GM12878 (cell line): ENCODE measurements at regions not wholly inside any gene's neighbourhood (a gene's known extent, or its start where the extent isn't known, plus 50 kb on each side); places are given as distances from the start of the nearest gene placed in this dataset.

Experiments used
- ATF2 ChIP-seq: IDR thresholded peaks from 2 replicates; pipeline ENCODE4 v1.6.1; 2012; ENCODE audit warnings: low read length, inconsistent platforms
- ATF7 ChIP-seq: fragments of 450-650 bp; IDR thresholded peaks from 2 replicates; pipeline ENCODE4 v1.6.1; 2016; ENCODE audit warnings: low read depth, mild to moderate bottlenecking
- CHD4 ChIP-seq: fragments of 200-600 bp; sonication (generic); IDR thresholded peaks from 2 replicates; pipeline ENCODE4 v1.6.1; 2016; ENCODE audit warnings: mild to moderate bottlenecking
- FOXK2 ChIP-seq: fragments of 450-650 bp; IDR thresholded peaks from 2 replicates; pipeline ENCODE4 v1.6.1; 2017; ENCODE audit warnings: mild to moderate bottlenecking, moderate library complexity
- GATAD2B ChIP-seq: fragments of 450-650 bp; conservative IDR thresholded peaks from 2 replicates; pipeline ENCODE4 v1.6.1; 2017; ENCODE audit warnings: low read depth, mild to moderate bottlenecking, moderate library complexity
- HCFC1 ChIP-seq: fragments of 150-350 bp; IDR thresholded peaks from 2 replicates; pipeline ENCODE4 v1.6.1; 2014; ENCODE audit warnings: low read length
- HDAC2 ChIP-seq: fragments of 200-600 bp; sonication (generic); IDR thresholded peaks from 2 replicates; pipeline ENCODE4 v1.6.1; 2017
- HDGF ChIP-seq: fragments of 450-650 bp; IDR thresholded peaks from 2 replicates; pipeline ENCODE4 v1.6.1; 2016; ENCODE audit warnings: antibody characterized with exemption
- IKZF1 ChIP-seq: fragments of 450-650 bp; conservative IDR thresholded peaks from 2 replicates; pipeline ENCODE4 v1.6.1; 2017; ENCODE audit warnings: antibody characterized with exemption, mild to moderate bottlenecking
- IRF4 ChIP-seq: IDR thresholded peaks from 2 replicates; pipeline ENCODE4 v1.6.1; 2011; ENCODE audit warnings: low read depth, low read length
- KLF5 ChIP-seq: fragments of 450-650 bp; IDR thresholded peaks from 2 replicates; pipeline ENCODE4 v1.6.1; 2014; ENCODE audit warnings: mild to moderate bottlenecking; ENCODE audit not compliant: partially characterized antibody
- MEF2B ChIP-seq: fragments of 450-650 bp; IDR thresholded peaks from 2 replicates; pipeline ENCODE4 v1.6.1; 2018; ENCODE audit warnings: mild to moderate bottlenecking, moderate library complexity; ENCODE audit not compliant: partially characterized antibody, poor library complexity, severe bottlenecking
- NR2C2 ChIP-seq: IDR thresholded peaks from 2 replicates; pipeline ENCODE4 v1.6.1; 2011; ENCODE audit warnings: borderline replicate concordance, low read depth; ENCODE audit not compliant: control insufficient read depth, insufficient read length
- PRDM15 ChIP-seq: fragments of 450-650 bp; formaldehyde crosslinking; IDR thresholded peaks from 2 replicates; pipeline ENCODE4 v1.4.0; 2020; ENCODE audit warnings: mild to moderate bottlenecking, moderate library complexity
- SMAD1 ChIP-seq: fragments of 450-650 bp; IDR thresholded peaks from 2 replicates; pipeline ENCODE4 v1.6.1; 2018; ENCODE audit warnings: mild to moderate bottlenecking, low read depth; ENCODE audit not compliant: partially characterized antibody
- TCF12 ChIP-seq: IDR thresholded peaks from 2 replicates; pipeline ENCODE4 v1.6.1; 2011; ENCODE audit warnings: low read depth, mild to moderate bottlenecking, low read length
- TF ChIP-seq, protein P1 (sequence below): fragments of 450-650 bp; IDR thresholded peaks from 2 replicates; pipeline ENCODE4 v1.6.1; 2018; ENCODE audit warnings: mild to moderate bottlenecking, low read depth, moderate library complexity; ENCODE audit not compliant: partially characterized antibody
- TF ChIP-seq, protein P2 (sequence below), 3 experiments: IDR thresholded peaks in 2 of 3; conservative IDR thresholded peaks in 1 of 3; 2 replicates each; pipeline ENCODE4 v1.5.1; 2011; ENCODE audit warnings: low read depth in 3 of 3, low read length in 3 of 3, mild to moderate bottlenecking in 3 of 3, control low read depth in 2 of 3, moderate library complexity in 2 of 3, inconsistent platforms in 1 of 3, mixed read lengths in 1 of 3; ENCODE audit not compliant: control insufficient read depth in 2 of 3, insufficient read depth in 1 of 3; ENCODE audit errors: extremely low read depth in 1 of 3
- TF ChIP-seq, protein P3 (sequence below): fragments of 450-650 bp; IDR thresholded peaks from 2 replicates; pipeline ENCODE4 v1.6.1; 2016; ENCODE audit warnings: mild to moderate bottlenecking

- TF ChIP-seq, protein P1, sequence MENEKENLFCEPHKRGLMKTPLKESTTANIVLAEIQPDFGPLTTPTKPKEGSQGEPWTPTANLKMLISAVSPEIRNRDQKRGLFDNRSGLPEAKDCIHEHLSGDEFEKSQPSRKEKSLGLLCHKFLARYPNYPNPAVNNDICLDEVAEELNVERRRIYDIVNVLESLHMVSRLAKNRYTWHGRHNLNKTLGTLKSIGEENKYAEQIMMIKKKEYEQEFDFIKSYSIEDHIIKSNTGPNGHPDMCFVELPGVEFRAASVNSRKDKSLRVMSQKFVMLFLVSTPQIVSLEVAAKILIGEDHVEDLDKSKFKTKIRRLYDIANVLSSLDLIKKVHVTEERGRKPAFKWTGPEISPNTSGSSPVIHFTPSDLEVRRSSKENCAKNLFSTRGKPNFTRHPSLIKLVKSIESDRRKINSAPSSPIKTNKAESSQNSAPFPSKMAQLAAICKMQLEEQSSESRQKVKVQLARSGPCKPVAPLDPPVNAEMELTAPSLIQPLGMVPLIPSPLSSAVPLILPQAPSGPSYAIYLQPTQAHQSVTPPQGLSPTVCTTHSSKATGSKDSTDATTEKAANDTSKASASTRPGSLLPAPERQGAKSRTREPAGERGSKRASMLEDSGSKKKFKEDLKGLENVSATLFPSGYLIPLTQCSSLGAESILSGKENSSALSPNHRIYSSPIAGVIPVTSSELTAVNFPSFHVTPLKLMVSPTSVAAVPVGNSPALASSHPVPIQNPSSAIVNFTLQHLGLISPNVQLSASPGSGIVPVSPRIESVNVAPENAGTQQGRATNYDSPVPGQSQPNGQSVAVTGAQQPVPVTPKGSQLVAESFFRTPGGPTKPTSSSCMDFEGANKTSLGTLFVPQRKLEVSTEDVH, result no peak
- TF ChIP-seq CHD4 (no peak), NR2C2 (no peak), SMAD1 (no peak), HDAC2 (no peak), FOXK2 (no peak), KLF5 (no peak), IKZF1 (peak; percentile 94), GATAD2B (peak; percentile 55; the same call in 1 of the 2 replicates), MEF2B (peak; percentile 51), IRF4 (no peak), ATF7 (0 out of 2 replicates have a peak, but pooled peaks have one; percentile 58), HDGF (no peak), TCF12 (peak; percentile 24; the same call in 1 of the 2 replicates), HCFC1 (no peak), PRDM15 (no peak), ATF2 (no peak)
- TF ChIP-seq, protein P2, sequence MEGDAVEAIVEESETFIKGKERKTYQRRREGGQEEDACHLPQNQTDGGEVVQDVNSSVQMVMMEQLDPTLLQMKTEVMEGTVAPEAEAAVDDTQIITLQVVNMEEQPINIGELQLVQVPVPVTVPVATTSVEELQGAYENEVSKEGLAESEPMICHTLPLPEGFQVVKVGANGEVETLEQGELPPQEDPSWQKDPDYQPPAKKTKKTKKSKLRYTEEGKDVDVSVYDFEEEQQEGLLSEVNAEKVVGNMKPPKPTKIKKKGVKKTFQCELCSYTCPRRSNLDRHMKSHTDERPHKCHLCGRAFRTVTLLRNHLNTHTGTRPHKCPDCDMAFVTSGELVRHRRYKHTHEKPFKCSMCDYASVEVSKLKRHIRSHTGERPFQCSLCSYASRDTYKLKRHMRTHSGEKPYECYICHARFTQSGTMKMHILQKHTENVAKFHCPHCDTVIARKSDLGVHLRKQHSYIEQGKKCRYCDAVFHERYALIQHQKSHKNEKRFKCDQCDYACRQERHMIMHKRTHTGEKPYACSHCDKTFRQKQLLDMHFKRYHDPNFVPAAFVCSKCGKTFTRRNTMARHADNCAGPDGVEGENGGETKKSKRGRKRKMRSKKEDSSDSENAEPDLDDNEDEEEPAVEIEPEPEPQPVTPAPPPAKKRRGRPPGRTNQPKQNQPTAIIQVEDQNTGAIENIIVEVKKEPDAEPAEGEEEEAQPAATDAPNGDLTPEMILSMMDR (IDR thresholded peaks at IDR 0.05 in 2 of 3, conservative IDR thresholded peaks at IDR 0.05 in 1 of 3; ENCODE audit: control insufficient read depth in 2 of 3, extremely low read depth in 1 of 3, insufficient read depth in 1 of 3, low read depth in 3 of 3, low read length in 3 of 3), result no peak
- TF ChIP-seq, protein P3, sequence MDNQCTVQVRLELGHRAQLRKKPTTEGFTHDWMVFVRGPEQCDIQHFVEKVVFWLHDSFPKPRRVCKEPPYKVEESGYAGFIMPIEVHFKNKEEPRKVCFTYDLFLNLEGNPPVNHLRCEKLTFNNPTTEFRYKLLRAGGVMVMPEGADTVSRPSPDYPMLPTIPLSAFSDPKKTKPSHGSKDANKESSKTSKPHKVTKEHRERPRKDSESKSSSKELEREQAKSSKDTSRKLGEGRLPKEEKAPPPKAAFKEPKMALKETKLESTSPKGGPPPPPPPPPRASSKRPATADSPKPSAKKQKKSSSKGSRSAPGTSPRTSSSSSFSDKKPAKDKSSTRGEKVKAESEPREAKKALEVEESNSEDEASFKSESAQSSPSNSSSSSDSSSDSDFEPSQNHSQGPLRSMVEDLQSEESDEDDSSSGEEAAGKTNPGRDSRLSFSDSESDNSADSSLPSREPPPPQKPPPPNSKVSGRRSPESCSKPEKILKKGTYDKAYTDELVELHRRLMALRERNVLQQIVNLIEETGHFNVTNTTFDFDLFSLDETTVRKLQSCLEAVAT, result peak; percentile 52; the same call in 1 of the 2 replicates
These were observed 206.1 kb upstream of the PRDM1 start (continued) for GRCh38 chr6:105880030-105880492.
